ENCODE measurements at regions not wholly inside any gene's neighbourhood (a gene's known extent, or its start where the extent isn't known, plus 50 kb on each side); places are given as distances from the start of the nearest gene placed in this dataset.

GRCh38 chr7:121558288-121558687 lies 162.2 kb upstream of the FAM3C start:
- DNase-seq (ENCODE audit: low read depth, low spot score) (no peak), ATAC-seq (peak; percentile 69)
- H3K27ac ChIP-seq (ENCODE audit: low read depth, low read length), result no peak overlapping the region
- H3K4me1 ChIP-seq (ENCODE audit: control insufficient read depth in 1 of 2, insufficient read depth in 2 of 2, low read length in 2 of 2), result peaks cover 8 to 21% of the 10 kb centered on the region in 2 experiments; a peak in 2 of 4 replicates
- no peak overlapping the region for H3K4me3 ChIP-seq (replicated peaks in 1 of 2; ENCODE audit: low read depth in 1 of 2, low read length in 2 of 2)
- H3K9ac ChIP-seq (ENCODE audit: low read length), result no peak overlapping the region
- ChIA-PET CTCF (interaction anchor here (0.6 to 2.8 kb wide), 4 partner anchors 20 to 619 kb away, joined by 3 to 18 read pairs (median 4); no protein-coding TSS in a partner anchor), POLR2A (no interaction called here), RAD21 (ENCODE audit: low non-redundant PET in 1 of 2, low total read pairs in 2 of 2, uncharacterized antibody in 2 of 2, unreplicated experiment in 2 of 2) (interaction anchor here in 1 of 2 experiments (0.6 kb wide), 1 partner anchor 817 kb away, joined by 3 read pairs; no protein-coding TSS in a partner anchor)
- no TSS peak for BruUV-seq (replicated peaks)
- no peak overlapping the region for H3K4me2 ChIP-seq (ENCODE audit: low read length)
- H2AFZ ChIP-seq (ENCODE audit: low read depth, low read length, poor library complexity, severe bottlenecking), result peak overlapping the region; percentile 59
- H4K20me1 ChIP-seq (ENCODE audit: insufficient read depth), result no peaks in the 10 kb centered on the region
- H3K9me2 ChIP-seq (ENCODE audit: insufficient read depth), result no peaks in the 10 kb centered on the region
- intact Hi-C loops (cut with micrococcal nuclease), result no loop called here
- H3K9me3 ChIP-seq (ENCODE audit: control insufficient read depth in 1 of 2, insufficient read depth in 1 of 2, low read depth in 1 of 2, low read length in 2 of 2), result no peaks in the 10 kb centered on the region
- H3K79me2 ChIP-seq (ENCODE audit: insufficient read depth, low read length), result no peaks in the 10 kb centered on the region
- no peaks in the 10 kb centered on the region for H3K36me3 ChIP-seq (ENCODE audit: control insufficient read depth in 1 of 2, insufficient read depth in 2 of 2, low read length in 2 of 2)
- no peaks in the 10 kb centered on the region for H3K27me3 ChIP-seq (ENCODE audit: insufficient read depth, low read length)
- no peak for TF ChIP-seq SIN3A (IDR thresholded peaks at IDR 0.05; ENCODE audit: low read depth)
- no peak for TF ChIP-seq SRF (IDR thresholded peaks at IDR 0.05; ENCODE audit: low read depth)
- TF ChIP-seq JUND (IDR thresholded peaks at IDR 0.05), result no peak
- no peak for TF ChIP-seq EZH2phosphoT487 (IDR thresholded peaks at IDR 0.05; ENCODE audit: borderline replicate concordance)
- no peak for TF ChIP-seq YY1 (IDR thresholded peaks at IDR 0.05; ENCODE audit: extremely low read depth, insufficient replicate concordance, low read depth, low read length)
- no peak for TF ChIP-seq POLR2AphosphoS5 (IDR thresholded peaks at IDR 0.05; ENCODE audit: low read depth, low read length)
- TF ChIP-seq, protein P1, sequence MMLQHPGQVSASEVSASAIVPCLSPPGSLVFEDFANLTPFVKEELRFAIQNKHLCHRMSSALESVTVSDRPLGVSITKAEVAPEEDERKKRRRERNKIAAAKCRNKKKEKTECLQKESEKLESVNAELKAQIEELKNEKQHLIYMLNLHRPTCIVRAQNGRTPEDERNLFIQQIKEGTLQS (IDR thresholded peaks at IDR 0.05), result no peak
- no peak for TF ChIP-seq ZNF274 (IDR thresholded peaks at IDR 0.05; ENCODE audit: low read depth, low read length)
- no peak for TF ChIP-seq EGR1 (IDR thresholded peaks at IDR 0.05; ENCODE audit: low read depth)
- TF ChIP-seq CEBPB (IDR thresholded peaks at IDR 0.05; ENCODE audit: low read depth), result no peak
- no peak for TF ChIP-seq ZBTB33 (IDR thresholded peaks at IDR 0.05; ENCODE audit: extremely low read depth, insufficient replicate concordance, low read length)
- TF ChIP-seq TCF7L2 (IDR thresholded peaks at IDR 0.05; ENCODE audit: borderline replicate concordance, extremely low read depth, insufficient read depth, insufficient read length), result no peak
- TF ChIP-seq FOSL1 (IDR thresholded peaks at IDR 0.05; ENCODE audit: low read depth), result no peak
- TF ChIP-seq ELF1 (IDR thresholded peaks at IDR 0.05; ENCODE audit: borderline replicate concordance, low read depth), result no peak
- TF ChIP-seq, protein P2, sequence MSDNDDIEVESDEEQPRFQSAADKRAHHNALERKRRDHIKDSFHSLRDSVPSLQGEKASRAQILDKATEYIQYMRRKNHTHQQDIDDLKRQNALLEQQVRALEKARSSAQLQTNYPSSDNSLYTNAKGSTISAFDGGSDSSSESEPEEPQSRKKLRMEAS (IDR thresholded peaks at IDR 0.05), result peak; percentile 86
- TF ChIP-seq, protein P3, sequence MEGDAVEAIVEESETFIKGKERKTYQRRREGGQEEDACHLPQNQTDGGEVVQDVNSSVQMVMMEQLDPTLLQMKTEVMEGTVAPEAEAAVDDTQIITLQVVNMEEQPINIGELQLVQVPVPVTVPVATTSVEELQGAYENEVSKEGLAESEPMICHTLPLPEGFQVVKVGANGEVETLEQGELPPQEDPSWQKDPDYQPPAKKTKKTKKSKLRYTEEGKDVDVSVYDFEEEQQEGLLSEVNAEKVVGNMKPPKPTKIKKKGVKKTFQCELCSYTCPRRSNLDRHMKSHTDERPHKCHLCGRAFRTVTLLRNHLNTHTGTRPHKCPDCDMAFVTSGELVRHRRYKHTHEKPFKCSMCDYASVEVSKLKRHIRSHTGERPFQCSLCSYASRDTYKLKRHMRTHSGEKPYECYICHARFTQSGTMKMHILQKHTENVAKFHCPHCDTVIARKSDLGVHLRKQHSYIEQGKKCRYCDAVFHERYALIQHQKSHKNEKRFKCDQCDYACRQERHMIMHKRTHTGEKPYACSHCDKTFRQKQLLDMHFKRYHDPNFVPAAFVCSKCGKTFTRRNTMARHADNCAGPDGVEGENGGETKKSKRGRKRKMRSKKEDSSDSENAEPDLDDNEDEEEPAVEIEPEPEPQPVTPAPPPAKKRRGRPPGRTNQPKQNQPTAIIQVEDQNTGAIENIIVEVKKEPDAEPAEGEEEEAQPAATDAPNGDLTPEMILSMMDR (IDR thresholded peaks at IDR 0.05 in 2 of 3, conservative IDR thresholded peaks at IDR 0.05 in 1 of 3; ENCODE audit: borderline replicate concordance in 1 of 3, insufficient read depth in 1 of 3, low read depth in 2 of 3, low read length in 2 of 3), result peak in 2 of 3 experiments; percentile 30 to 34; a peak in 4 of 6 replicates
- TF ChIP-seq CBX3 (IDR thresholded peaks at IDR 0.05; ENCODE audit: low read depth), result peak; percentile 44; the same call in 1 of the 2 replicates
- peak; percentile 22; the same call in 1 of the 2 replicates for TF ChIP-seq SP1 (IDR thresholded peaks at IDR 0.05; ENCODE audit: low read depth)
- no peak for TF ChIP-seq POLR2A (IDR thresholded peaks at IDR 0.05; ENCODE audit: borderline replicate concordance, extremely low read depth, insufficient read depth, insufficient read length)
- no peak for TF ChIP-seq RAD21 (IDR thresholded peaks at IDR 0.05; ENCODE audit: low read depth)
- TF ChIP-seq, protein P4, sequence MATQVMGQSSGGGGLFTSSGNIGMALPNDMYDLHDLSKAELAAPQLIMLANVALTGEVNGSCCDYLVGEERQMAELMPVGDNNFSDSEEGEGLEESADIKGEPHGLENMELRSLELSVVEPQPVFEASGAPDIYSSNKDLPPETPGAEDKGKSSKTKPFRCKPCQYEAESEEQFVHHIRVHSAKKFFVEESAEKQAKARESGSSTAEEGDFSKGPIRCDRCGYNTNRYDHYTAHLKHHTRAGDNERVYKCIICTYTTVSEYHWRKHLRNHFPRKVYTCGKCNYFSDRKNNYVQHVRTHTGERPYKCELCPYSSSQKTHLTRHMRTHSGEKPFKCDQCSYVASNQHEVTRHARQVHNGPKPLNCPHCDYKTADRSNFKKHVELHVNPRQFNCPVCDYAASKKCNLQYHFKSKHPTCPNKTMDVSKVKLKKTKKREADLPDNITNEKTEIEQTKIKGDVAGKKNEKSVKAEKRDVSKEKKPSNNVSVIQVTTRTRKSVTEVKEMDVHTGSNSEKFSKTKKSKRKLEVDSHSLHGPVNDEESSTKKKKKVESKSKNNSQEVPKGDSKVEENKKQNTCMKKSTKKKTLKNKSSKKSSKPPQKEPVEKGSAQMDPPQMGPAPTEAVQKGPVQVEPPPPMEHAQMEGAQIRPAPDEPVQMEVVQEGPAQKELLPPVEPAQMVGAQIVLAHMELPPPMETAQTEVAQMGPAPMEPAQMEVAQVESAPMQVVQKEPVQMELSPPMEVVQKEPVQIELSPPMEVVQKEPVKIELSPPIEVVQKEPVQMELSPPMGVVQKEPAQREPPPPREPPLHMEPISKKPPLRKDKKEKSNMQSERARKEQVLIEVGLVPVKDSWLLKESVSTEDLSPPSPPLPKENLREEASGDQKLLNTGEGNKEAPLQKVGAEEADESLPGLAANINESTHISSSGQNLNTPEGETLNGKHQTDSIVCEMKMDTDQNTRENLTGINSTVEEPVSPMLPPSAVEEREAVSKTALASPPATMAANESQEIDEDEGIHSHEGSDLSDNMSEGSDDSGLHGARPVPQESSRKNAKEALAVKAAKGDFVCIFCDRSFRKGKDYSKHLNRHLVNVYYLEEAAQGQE (IDR thresholded peaks at IDR 0.05; ENCODE audit: low read depth), result no peak
